ENCODE measurements at regions not wholly inside any gene's neighbourhood (a gene's known extent, or its start where the extent isn't known, plus 50 kb on each side); places are given as distances from the start of the nearest gene placed in this dataset.

DNA sequence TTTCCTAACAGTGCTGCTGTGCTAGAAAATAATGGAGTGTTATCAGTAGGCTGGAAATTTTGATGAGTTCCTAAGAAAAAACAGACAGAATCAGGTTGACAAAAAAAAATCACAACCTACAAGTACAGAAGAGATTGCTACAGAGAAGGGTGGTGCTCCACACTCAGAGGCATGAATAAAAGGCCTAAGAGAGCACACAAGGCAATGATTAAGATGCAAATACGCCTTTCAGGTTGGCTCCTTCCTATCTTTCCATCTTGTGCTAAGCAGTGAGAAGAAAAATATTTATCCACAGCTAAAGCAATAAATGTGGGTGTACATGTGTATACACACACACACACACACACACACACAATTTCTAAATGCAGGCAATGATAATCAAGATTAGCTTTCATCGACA is 130.6 kb upstream of the UBE2E3 start:
- no peak for TF ChIP-seq EZH2 (IDR thresholded peaks at IDR 0.05; ENCODE audit: insufficient read depth, low read length)
- TF ChIP-seq, protein P1, sequence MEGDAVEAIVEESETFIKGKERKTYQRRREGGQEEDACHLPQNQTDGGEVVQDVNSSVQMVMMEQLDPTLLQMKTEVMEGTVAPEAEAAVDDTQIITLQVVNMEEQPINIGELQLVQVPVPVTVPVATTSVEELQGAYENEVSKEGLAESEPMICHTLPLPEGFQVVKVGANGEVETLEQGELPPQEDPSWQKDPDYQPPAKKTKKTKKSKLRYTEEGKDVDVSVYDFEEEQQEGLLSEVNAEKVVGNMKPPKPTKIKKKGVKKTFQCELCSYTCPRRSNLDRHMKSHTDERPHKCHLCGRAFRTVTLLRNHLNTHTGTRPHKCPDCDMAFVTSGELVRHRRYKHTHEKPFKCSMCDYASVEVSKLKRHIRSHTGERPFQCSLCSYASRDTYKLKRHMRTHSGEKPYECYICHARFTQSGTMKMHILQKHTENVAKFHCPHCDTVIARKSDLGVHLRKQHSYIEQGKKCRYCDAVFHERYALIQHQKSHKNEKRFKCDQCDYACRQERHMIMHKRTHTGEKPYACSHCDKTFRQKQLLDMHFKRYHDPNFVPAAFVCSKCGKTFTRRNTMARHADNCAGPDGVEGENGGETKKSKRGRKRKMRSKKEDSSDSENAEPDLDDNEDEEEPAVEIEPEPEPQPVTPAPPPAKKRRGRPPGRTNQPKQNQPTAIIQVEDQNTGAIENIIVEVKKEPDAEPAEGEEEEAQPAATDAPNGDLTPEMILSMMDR (IDR thresholded peaks at IDR 0.05; ENCODE audit: insufficient read depth, low read depth, low read length), result no peak

Measured in astrocyte (in vitro differentiated cells and primary cell).